ENCODE measurements at regions not wholly inside any gene's neighbourhood (a gene's known extent, or its start where the extent isn't known, plus 50 kb on each side); places are given as distances from the start of the nearest gene placed in this dataset.

DNA sequence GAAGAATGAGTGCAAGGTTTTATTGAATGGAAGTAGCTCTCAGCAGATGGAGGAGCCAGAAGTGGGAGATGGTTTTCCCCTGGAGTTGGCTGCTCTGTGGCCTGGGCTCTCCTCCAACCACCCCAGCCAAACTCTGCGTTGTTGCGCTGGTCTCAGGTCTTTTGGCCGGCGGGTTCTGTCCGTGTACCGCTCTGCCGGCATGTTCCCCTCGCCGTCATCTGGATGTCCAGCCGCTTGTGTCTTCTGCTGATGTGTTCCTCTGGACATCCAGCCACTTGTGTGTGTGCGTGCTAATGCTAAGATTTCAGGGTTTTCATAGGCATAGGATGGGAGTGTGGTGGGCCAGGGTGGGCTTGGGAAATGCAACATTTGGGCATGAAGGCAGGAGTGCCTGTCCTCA lies 1311.3 kb upstream of the TMEFF2 start:
- no peaks in the 10 kb centered on the region for H3K36me3 ChIP-seq (ENCODE audit: control insufficient read depth in 2 of 4, insufficient read depth in 4 of 4, low read length in 3 of 4)
- no peak overlapping the region for H4K5ac ChIP-seq (ENCODE audit: insufficient read length, low read depth, low read length)
- H3K9me3 ChIP-seq (ENCODE audit: insufficient read depth in 2 of 2, low read depth in 1 of 2, low read length in 1 of 2) = no peaks in the 10 kb centered on the region
- TF ChIP-seq, protein P1, sequence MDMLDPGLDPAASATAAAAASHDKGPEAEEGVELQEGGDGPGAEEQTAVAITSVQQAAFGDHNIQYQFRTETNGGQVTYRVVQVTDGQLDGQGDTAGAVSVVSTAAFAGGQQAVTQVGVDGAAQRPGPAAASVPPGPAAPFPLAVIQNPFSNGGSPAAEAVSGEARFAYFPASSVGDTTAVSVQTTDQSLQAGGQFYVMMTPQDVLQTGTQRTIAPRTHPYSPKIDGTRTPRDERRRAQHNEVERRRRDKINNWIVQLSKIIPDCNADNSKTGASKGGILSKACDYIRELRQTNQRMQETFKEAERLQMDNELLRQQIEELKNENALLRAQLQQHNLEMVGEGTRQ (IDR thresholded peaks at IDR 0.05; ENCODE audit: low read length) = no peak
- TF ChIP-seq POU5F1 (IDR thresholded peaks at IDR 0.05; ENCODE audit: low read depth, low read length) (no peak), NANOG (IDR thresholded peaks at IDR 0.05; ENCODE audit: insufficient read depth, low read depth, low read length, poor library complexity, severe bottlenecking) (no peak), POLR2A (IDR thresholded peaks at IDR 0.05; ENCODE audit: control extremely low read depth in 1 of 2, low read depth in 2 of 2, low read length in 2 of 2) (no peak), SIN3A (conservative IDR thresholded peaks at IDR 0.05 in 1 of 2, IDR thresholded peaks at IDR 0.05 in 1 of 2; ENCODE audit: low read depth in 1 of 2, low read length in 2 of 2) (no peak)
- no peaks in the 10 kb centered on the region for H4K20me1 ChIP-seq (replicated peaks in 1 of 2; ENCODE audit: control insufficient read depth in 1 of 2, insufficient read depth in 2 of 2, low read length in 2 of 2)
- H3K23ac ChIP-seq (ENCODE audit: insufficient read length) = no peak overlapping the region
- H3K4me1 ChIP-seq (replicated peaks in 1 of 4; ENCODE audit: control insufficient read depth in 3 of 4, insufficient read depth in 4 of 4, low read length in 3 of 4) = peaks cover 0 to 3% (median 3%) of the 10 kb centered on the region in 4 experiments; a peak in 3 of 7 replicates
- no peaks in the 10 kb centered on the region for H3K79me1 ChIP-seq (ENCODE audit: low read depth, low read length)
- no peak overlapping the region for H2BK20ac ChIP-seq (ENCODE audit: low read length)
- H3K14ac ChIP-seq (ENCODE audit: insufficient read length) = no peak overlapping the region
- DNase-seq (ENCODE audit: low read depth in 1 of 2, low spot score in 2 of 2) = no peak
- H3K23me2 ChIP-seq (ENCODE audit: low read depth, low read length) = no peaks in the 10 kb centered on the region
- H3K4me3 ChIP-seq (ENCODE audit: extremely low read depth in 1 of 4, insufficient read depth in 2 of 4, low read depth in 3 of 4, low read length in 4 of 4) = no peak overlapping the region
- no peak for FAIRE-seq
- ChIA-PET POLR2A (ENCODE audit: partially characterized antibody) (no interaction called here), CTCF (ENCODE audit: partially characterized antibody) (no interaction called here)
- H3K4ac ChIP-seq (replicated peaks; ENCODE audit: insufficient read length, low read depth, low read length) = no peak overlapping the region
- H4K8ac ChIP-seq (ENCODE audit: extremely low read depth, insufficient read depth, low read length) = no peak overlapping the region
- WGBS, 2 experiments (ENCODE audit: extremely low coverage in 1 of 2, insufficient coverage in 1 of 2, insufficient read length in 1 of 2, insufficient replicate concordance in 2 of 2, low coverage in 1 of 2, low lambda C conversion rate in 2 of 2, missing lambda C conversion rate in 1 of 2) = 91% methylated on average over 11 of the region's 11 CpGs; no CpG with 5 or more reads in 1 of the 2 experiments
- H3K18ac ChIP-seq (ENCODE audit: extremely low read depth, low read length) = no peak overlapping the region
- H3K9ac ChIP-seq (replicated peaks in 1 of 4; ENCODE audit: extremely low read depth in 1 of 4, low read depth in 3 of 4, low read length in 3 of 4) = no peak overlapping the region
- no peak overlapping the region for H4K91ac ChIP-seq (replicated peaks; ENCODE audit: insufficient read length, low read length)
- no peak overlapping the region for H2BK12ac ChIP-seq (ENCODE audit: low read depth, low read length)
- H3K27me3 ChIP-seq (replicated peaks in 1 of 4; ENCODE audit: control insufficient read depth in 3 of 4, extremely low read depth in 1 of 4, insufficient read depth in 3 of 4, low read length in 3 of 4) = no peaks in the 10 kb centered on the region
- H3K56ac ChIP-seq (replicated peaks; ENCODE audit: insufficient read length, low read depth, low read length) = no peak overlapping the region
- H3K4me2 ChIP-seq (ENCODE audit: insufficient read depth in 1 of 2, low read depth in 2 of 2, low read length in 2 of 2) = no peak overlapping the region
- H3K79me2 ChIP-seq (ENCODE audit: control insufficient read depth in 1 of 2, insufficient read depth in 2 of 2, low read length in 2 of 2) = peaks cover 0 to 3% of the 10 kb centered on the region in 2 experiments; a peak in 3 of 4 replicates
- H2BK120ac ChIP-seq (replicated peaks; ENCODE audit: low read depth, low read length) = no peak overlapping the region
- no peak overlapping the region for H2BK5ac ChIP-seq (ENCODE audit: low read depth, low read length)
- no peak overlapping the region for H2AFZ ChIP-seq (ENCODE audit: low read length)
- H2AK5ac ChIP-seq (ENCODE audit: low read depth, low read length) = no peak overlapping the region
- H2BK15ac ChIP-seq (ENCODE audit: low read length) = no peak overlapping the region
- no peak overlapping the region for H3K27ac ChIP-seq (ENCODE audit: low read depth, low read length)
